Left ventricle myocardium inferior (tissue), 1 donor: ENCODE measurements at regions not wholly inside any gene's neighbourhood (a gene's known extent, or its start where the extent isn't known, plus 50 kb on each side); places are given as distances from the start of the nearest gene placed in this dataset.
A peak's percentile ranks its signal among the peaks of the same experiment; 100 is the strongest.

Experiments
- DNase-seq: peaks from one replicate; pipeline ENCODE4 v3.0.0-alpha.2; 2020
- H3K27ac ChIP-seq: fragments of 200-600 bp; replicated peaks from 2 replicates; pipeline ENCODE4 v1.8.0; 2021
- H3K27me3 ChIP-seq: fragments of 200-600 bp; 2 replicates; pipeline ENCODE4 v1.8.0; 2021; ENCODE audit warnings: low read depth
- H3K36me3 ChIP-seq: fragments of 200-600 bp; 2 replicates; pipeline ENCODE4 v1.8.0; 2021
- H3K4me1 ChIP-seq: fragments of 200-600 bp; 2 replicates; pipeline ENCODE4 v1.8.0; 2021
- H3K4me3 ChIP-seq: fragments of 200-600 bp; 2 replicates; pipeline ENCODE4 v1.8.0; 2021; ENCODE audit warnings: mild to moderate bottlenecking, moderate library complexity
- H3K9me3 ChIP-seq: fragments of 200-600 bp; replicated peaks from 2 replicates; pipeline ENCODE4 v1.8.0; 2021
- intact Hi-C: fragments of 100-400 bp; cut with micrococcal nuclease; formaldehyde crosslinking; loops from one replicate; pipeline ENCODE4 v1.11.0; 2022
- TF ChIP-seq, protein P1 (sequence below): fragments of 200-600 bp; IDR thresholded peaks from 2 replicates; pipeline ENCODE4 v1.8.0; 2021; ENCODE audit warnings: antibody characterized with exemption, mild to moderate bottlenecking, borderline replicate concordance
- donor health status: DM: no; HTN: yes; CAD: no; lungs with severe emphysema.

DNA sequence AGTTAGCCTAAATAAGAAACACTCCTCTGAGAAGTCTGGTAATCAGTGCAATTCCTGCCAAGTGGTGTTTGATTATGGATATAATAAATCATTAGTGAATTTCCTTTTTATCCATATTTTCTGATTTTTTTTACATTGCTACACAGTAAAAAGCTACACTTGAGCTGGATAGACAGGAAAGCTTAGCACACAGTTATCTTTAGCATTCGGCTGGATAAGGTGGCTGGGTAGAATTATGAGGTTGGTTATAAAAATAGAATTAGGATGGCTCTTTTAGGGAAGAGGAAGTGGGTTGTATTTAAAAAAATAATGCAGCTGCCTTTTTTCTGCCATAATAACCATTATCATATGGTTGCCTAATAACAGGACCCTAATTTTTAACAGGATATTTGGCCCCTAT lies 460.6 kb downstream of the NAF1 start:
- no peak for DNase-seq
- H3K27me3 ChIP-seq = no peaks in the 10 kb centered on the region
- H3K4me1 ChIP-seq = no peaks in the 10 kb centered on the region
- no peaks in the 10 kb centered on the region for H3K9me3 ChIP-seq
- H3K27ac ChIP-seq = peak overlapping the region; percentile 67
- TF ChIP-seq, protein P1, sequence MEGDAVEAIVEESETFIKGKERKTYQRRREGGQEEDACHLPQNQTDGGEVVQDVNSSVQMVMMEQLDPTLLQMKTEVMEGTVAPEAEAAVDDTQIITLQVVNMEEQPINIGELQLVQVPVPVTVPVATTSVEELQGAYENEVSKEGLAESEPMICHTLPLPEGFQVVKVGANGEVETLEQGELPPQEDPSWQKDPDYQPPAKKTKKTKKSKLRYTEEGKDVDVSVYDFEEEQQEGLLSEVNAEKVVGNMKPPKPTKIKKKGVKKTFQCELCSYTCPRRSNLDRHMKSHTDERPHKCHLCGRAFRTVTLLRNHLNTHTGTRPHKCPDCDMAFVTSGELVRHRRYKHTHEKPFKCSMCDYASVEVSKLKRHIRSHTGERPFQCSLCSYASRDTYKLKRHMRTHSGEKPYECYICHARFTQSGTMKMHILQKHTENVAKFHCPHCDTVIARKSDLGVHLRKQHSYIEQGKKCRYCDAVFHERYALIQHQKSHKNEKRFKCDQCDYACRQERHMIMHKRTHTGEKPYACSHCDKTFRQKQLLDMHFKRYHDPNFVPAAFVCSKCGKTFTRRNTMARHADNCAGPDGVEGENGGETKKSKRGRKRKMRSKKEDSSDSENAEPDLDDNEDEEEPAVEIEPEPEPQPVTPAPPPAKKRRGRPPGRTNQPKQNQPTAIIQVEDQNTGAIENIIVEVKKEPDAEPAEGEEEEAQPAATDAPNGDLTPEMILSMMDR = no peak
- H3K4me3 ChIP-seq = peak overlapping the region; percentile 48
- intact Hi-C loops = no loop called here
- H3K36me3 ChIP-seq = no peaks in the 10 kb centered on the region

DNA sequence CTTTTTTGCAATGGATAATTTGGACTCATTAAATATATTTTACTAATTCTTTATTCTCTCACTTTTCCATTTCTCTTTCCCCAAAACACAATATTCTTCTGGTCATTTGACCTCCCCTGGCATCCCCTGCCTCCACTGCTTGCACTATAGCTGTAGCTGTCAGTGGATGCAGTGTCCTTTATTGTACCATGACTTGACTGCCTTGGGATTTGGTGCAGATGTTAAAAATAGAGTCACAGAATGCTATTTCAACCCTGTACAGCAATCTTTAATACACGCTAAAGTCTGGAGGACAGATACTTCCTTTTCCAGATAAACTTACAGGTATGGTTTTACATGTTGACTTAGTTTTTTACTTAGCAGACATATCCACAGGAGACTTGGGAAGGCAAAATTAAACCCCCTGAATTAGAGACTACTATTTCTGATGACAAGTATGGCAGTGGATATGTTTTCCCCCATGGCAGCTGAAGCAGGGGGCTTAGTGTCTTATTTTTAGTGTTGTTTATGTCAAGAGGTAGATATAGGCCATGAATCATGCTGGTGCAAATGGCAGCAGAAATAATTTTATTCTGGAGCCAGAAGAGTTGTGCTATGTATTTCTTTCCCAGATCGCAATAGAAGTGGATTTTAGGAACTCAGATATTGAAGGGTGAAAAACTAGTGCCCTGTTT lies 461.4 kb downstream of the NAF1 start:
- no peaks in the 10 kb centered on the region for H3K9me3 ChIP-seq
- intact Hi-C loops = no loop called here
- H3K4me1 ChIP-seq = no peaks in the 10 kb centered on the region
- no peaks in the 10 kb centered on the region for H3K27me3 ChIP-seq
- H3K4me3 ChIP-seq = peak overlapping the region; percentile 48
- DNase-seq = no peak
- peak overlapping the region; percentile 67 for H3K27ac ChIP-seq
- H3K36me3 ChIP-seq = no peaks in the 10 kb centered on the region
- TF ChIP-seq, protein P1 = no peak

DNA sequence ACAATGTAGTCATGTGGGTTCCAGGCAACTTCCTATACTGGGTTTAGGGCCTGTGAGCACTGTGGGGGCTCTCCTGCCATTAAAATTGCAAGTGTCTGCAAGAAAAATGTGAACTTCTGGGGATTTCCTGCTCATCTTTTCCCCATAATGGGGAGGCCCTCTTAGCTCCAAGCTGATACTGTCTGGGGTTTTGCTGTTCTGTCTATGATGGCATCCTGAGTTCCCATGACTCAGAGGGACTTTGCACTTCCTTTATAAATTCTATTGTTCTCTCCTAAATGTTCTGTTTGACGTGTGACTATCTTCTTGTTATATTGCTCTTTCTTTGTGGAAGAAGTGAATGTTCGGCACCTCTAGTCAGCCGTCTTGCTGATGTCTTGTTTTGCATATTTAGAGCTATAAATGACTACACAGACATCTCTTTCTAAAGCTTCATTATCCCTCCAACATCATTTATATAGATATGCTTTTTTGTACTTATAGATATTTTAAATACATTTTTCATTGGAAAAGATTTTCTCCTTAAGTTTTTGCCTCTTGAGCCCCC lies 465.8 kb downstream of the NAF1 start:
- no peaks in the 10 kb centered on the region for H3K36me3 ChIP-seq
- intact Hi-C loops = no loop called here
- TF ChIP-seq, protein P1 = no peak
- H3K9me3 ChIP-seq = peaks cover 6% of the 10 kb centered on the region
- no peak overlapping the region for H3K4me3 ChIP-seq
- DNase-seq = no peak
- no peaks in the 10 kb centered on the region for H3K27me3 ChIP-seq
- H3K4me1 ChIP-seq = no peaks in the 10 kb centered on the region
- H3K27ac ChIP-seq = no peak overlapping the region

DNA sequence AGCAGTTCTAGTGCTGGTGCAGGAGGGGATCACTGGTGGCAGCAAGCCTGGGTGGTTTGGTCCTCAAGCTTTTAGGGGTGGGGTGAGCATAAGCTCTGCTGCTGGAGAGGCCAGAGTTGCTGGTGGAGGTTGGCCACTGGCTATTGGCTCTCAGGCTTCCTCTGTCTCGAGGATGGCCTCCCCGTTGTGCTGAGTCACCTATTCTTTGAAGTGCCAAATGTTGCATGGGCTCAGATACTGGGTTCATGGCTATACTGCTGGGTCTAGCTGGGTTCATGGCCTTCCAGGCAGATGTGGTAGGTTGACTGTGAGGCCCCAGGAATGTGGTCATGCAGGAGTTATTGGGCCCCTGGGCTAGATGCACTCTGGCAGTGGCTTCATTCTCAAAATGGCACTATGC lies 466.3 kb downstream of the NAF1 start:
- intact Hi-C loops = no loop called here
- TF ChIP-seq, protein P1 = no peak
- no peak overlapping the region for H3K27ac ChIP-seq

DNA sequence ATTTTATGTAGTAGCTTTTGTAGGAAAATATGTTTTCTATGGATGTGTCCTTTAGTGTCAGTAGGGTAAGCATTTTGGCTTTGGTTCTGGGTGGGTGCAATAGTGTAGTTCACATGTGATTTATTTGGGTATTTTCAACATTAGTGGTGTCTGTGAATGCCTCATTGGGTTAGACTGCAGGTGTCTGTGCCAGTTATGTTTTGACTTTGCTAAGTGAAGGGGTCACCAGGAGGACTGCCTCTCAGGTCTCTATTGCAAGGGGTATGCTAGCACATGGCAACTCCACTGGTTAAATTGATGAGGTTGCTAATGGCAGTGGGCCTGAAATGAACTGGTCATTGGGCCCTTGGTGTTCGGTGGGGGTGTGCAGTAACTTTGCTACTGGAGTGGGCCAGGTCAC lies 467.1 kb downstream of the NAF1 start:
- H3K9me3 ChIP-seq = peaks cover 16% of the 10 kb centered on the region
- H3K27me3 ChIP-seq = no peaks in the 10 kb centered on the region
- intact Hi-C loops = no loop called here
- DNase-seq = no peak
- TF ChIP-seq, protein P1 = no peak
- H3K4me3 ChIP-seq = no peak overlapping the region
- H3K36me3 ChIP-seq = no peaks in the 10 kb centered on the region
- no peak overlapping the region for H3K27ac ChIP-seq
- H3K4me1 ChIP-seq = no peaks in the 10 kb centered on the region

More for the DNA sequence above, 466.3 kb downstream of the NAF1 start:
- no peak overlapping the region for H3K4me3 ChIP-seq
- DNase-seq = no peak
- H3K9me3 ChIP-seq = peaks cover 9% of the 10 kb centered on the region
- H3K36me3 ChIP-seq = no peaks in the 10 kb centered on the region
- H3K27me3 ChIP-seq = no peaks in the 10 kb centered on the region
- no peaks in the 10 kb centered on the region for H3K4me1 ChIP-seq
